ENCODE measurements at regions not wholly inside any gene's neighbourhood (a gene's known extent, or its start where the extent isn't known, plus 50 kb on each side); places are given as distances from the start of the nearest gene placed in this dataset.
"Not testable (repeated sequence)": the region's sequence is repeated elsewhere in the genome, so short reads cannot be mapped to it uniquely, and the experiment has no call there.

- no peak for TF ChIP-seq JUND (IDR thresholded peaks at IDR 0.05; ENCODE audit: low read depth)
- no peak for DNase-seq (ENCODE audit: low read depth in 1 of 2, low spot score in 1 of 2)
- in situ Hi-C loops (cut with HindIII; ENCODE audit: low pct_unique_long_range_greater_than_20kb, low sequenced_read_pairs) = no loop called here
These were observed 194.5 kb downstream of the TBX18 start for GRCh38 chr6:84569882-84570281.

GRCh38 chr6:84568971-84569370 lies 195.4 kb downstream of the TBX18 start:
- in situ Hi-C loops (cut with HindIII; ENCODE audit: low pct_unique_long_range_greater_than_20kb, low sequenced_read_pairs) = no loop called here
- no peak for TF ChIP-seq JUND (IDR thresholded peaks at IDR 0.05; ENCODE audit: low read depth)
- DNase-seq (ENCODE audit: low read depth in 1 of 2, low spot score in 1 of 2) = peak in 1 of 2 experiments; percentile 35

- DNase-seq (ENCODE audit: low read depth in 1 of 2, low spot score in 1 of 2); in situ Hi-C loops (cut with HindIII; ENCODE audit: low pct_unique_long_range_greater_than_20kb, low sequenced_read_pairs): not testable (repeated sequence)
These were observed 198.7 kb downstream of the TBX18 start for GRCh38 chr6:84565718-84566117.

GRCh38 chr6:84560436-84561390 lies 203.7 kb downstream of the TBX18 start:
- DNase-seq (ENCODE audit: low read depth in 1 of 2, low spot score in 1 of 2) = no peak
- in situ Hi-C loops (cut with HindIII; ENCODE audit: low pct_unique_long_range_greater_than_20kb, low sequenced_read_pairs) = no loop called here
- no peak for TF ChIP-seq JUND (IDR thresholded peaks at IDR 0.05; ENCODE audit: low read depth)

- no peak for TF ChIP-seq JUND (IDR thresholded peaks at IDR 0.05; ENCODE audit: low read depth)
- in situ Hi-C loops (cut with HindIII; ENCODE audit: low pct_unique_long_range_greater_than_20kb, low sequenced_read_pairs) = no loop called here
These were observed 207.7 kb downstream of the TBX18 start for GRCh38 chr6:84556541-84557335.

GRCh38 chr6:84554706-84555105 lies 209.7 kb downstream of the TBX18 start:
- in situ Hi-C loops (cut with HindIII; ENCODE audit: low pct_unique_long_range_greater_than_20kb, low sequenced_read_pairs) = no loop called here
- TF ChIP-seq JUND (IDR thresholded peaks at IDR 0.05; ENCODE audit: low read depth) = no peak
- DNase-seq (ENCODE audit: low read depth in 1 of 2, low spot score in 1 of 2) = no peak

More at GRCh38 chr6:84556541-84557335, 207.7 kb downstream of the TBX18 start:
- no peak for DNase-seq (ENCODE audit: low read depth in 1 of 2, low spot score in 1 of 2)

GRCh38 chr6:84554074-84554473 lies 210.3 kb downstream of the TBX18 start:
- DNase-seq (ENCODE audit: low read depth in 1 of 2, low spot score in 1 of 2) = no peak
- TF ChIP-seq JUND (IDR thresholded peaks at IDR 0.05; ENCODE audit: low read depth) = no peak
- in situ Hi-C loops (cut with HindIII; ENCODE audit: low pct_unique_long_range_greater_than_20kb, low sequenced_read_pairs) = no loop called here

- DNase-seq (ENCODE audit: low read depth in 1 of 2, low spot score in 1 of 2) = no peak
- in situ Hi-C loops (cut with HindIII; ENCODE audit: low pct_unique_long_range_greater_than_20kb, low sequenced_read_pairs) = no loop called here
- no peak for TF ChIP-seq JUND (IDR thresholded peaks at IDR 0.05; ENCODE audit: low read depth)
These were observed 210.9 kb downstream of the TBX18 start for GRCh38 chr6:84553527-84553926.

- in situ Hi-C loops (cut with HindIII; ENCODE audit: low pct_unique_long_range_greater_than_20kb, low sequenced_read_pairs) = no loop called here
- no peak for DNase-seq (ENCODE audit: low read depth in 1 of 2, low spot score in 1 of 2)
- no peak for TF ChIP-seq JUND (IDR thresholded peaks at IDR 0.05; ENCODE audit: low read depth)
These were observed 212.6 kb downstream of the TBX18 start for GRCh38 chr6:84551797-84552196.

GRCh38 chr6:84549917-84550316 lies 214.5 kb downstream of the TBX18 start:
- peak in 1 of 2 experiments; percentile 2 for DNase-seq (ENCODE audit: low read depth in 1 of 2, low spot score in 1 of 2)
- in situ Hi-C loops (cut with HindIII; ENCODE audit: low pct_unique_long_range_greater_than_20kb, low sequenced_read_pairs) = no loop called here
- TF ChIP-seq JUND (IDR thresholded peaks at IDR 0.05; ENCODE audit: low read depth) = no peak

- in situ Hi-C loops (cut with HindIII; ENCODE audit: low pct_unique_long_range_greater_than_20kb, low sequenced_read_pairs) = no loop called here
- DNase-seq (ENCODE audit: low read depth in 1 of 2, low spot score in 1 of 2) = no peak
- no peak for TF ChIP-seq JUND (IDR thresholded peaks at IDR 0.05; ENCODE audit: low read depth)
These were observed 217.0 kb downstream of the TBX18 start for GRCh38 chr6:84547341-84547801.

GRCh38 chr6:84546427-84546914 lies 217.9 kb downstream of the TBX18 start:
- TF ChIP-seq JUND (IDR thresholded peaks at IDR 0.05; ENCODE audit: low read depth) = no peak
- no peak for DNase-seq (ENCODE audit: low read depth in 1 of 2, low spot score in 1 of 2)
- in situ Hi-C loops (cut with HindIII; ENCODE audit: low pct_unique_long_range_greater_than_20kb, low sequenced_read_pairs) = no loop called here

Data from T47D (cell line).